Panc1 (cell line): ENCODE measurements at regions not wholly inside any gene's neighbourhood (a gene's known extent, or its start where the extent isn't known, plus 50 kb on each side); places are given as distances from the start of the nearest gene placed in this dataset.

Experiments used
- ATAC-seq: fragments of 200-7000 bp; cut with Tn5 transposase; 2 replicates; pipeline ENCODE4 v1.9.1; 2020; ENCODE audit warnings: mild to moderate bottlenecking, moderate library complexity
- BruUV-seq: library from RNA; stranded (reverse); fragments of 400-500 nt; replicated peaks from 2 replicates; lab custom pipeline; 2021; lab: Mats Ljungman, UMichigan
- CTCF ChIA-PET: fragments of 300-600 bp; sonication (Branson Sonifier 250); formaldehyde crosslinking; loops from one replicate; lab custom pipeline; 2022; ENCODE audit warnings: antibody characterized with exemption; lab: Charles Lee
- POLR2A ChIA-PET: fragments of 300-600 bp; sonication (Branson Sonifier 250); formaldehyde crosslinking; loops from one replicate; lab custom pipeline; 2022; ENCODE audit warnings: antibody characterized with exemption; lab: Charles Lee
- DNase-seq: peaks from one replicate; pipeline ENCODE4 v3.0.0-alpha.2; 2010; ENCODE audit warnings: low read depth, low spot score
- H3K27ac ChIP-seq: 2 replicates; pipeline ENCODE4 v1.5.1; 2011; ENCODE audit warnings: mild to moderate bottlenecking, low read length, inconsistent platforms
- H3K27me3 ChIP-seq: fragments of 200-500 bp; sonication (Bioruptor generic); 2 replicates; pipeline ENCODE4 v1.6.0; 2014; ENCODE audit warnings: low read length, inconsistent platforms; ENCODE audit not compliant: control insufficient read depth, insufficient read depth
- H3K36me3 ChIP-seq: fragments of 200-500 bp; sonication (Bioruptor generic); 2 replicates; pipeline ENCODE4 v1.5.1; 2014; ENCODE audit warnings: inconsistent platforms, mild to moderate bottlenecking, low read length, moderate library complexity; ENCODE audit not compliant: control insufficient read depth, insufficient read depth
- H3K4me1 ChIP-seq: 2 replicates; pipeline ENCODE4 v1.5.1; 2011; ENCODE audit warnings: inconsistent platforms, mild to moderate bottlenecking, low read length, moderate library complexity; ENCODE audit not compliant: control insufficient read depth, insufficient read depth
- H3K4me3 ChIP-seq, 2 experiments: 2 replicates each; pipeline ENCODE4 v1.5.1; 2011 to 2012; ENCODE audit warnings: low read depth in 2 of 2, low read length in 2 of 2, mild to moderate bottlenecking in 2 of 2, inconsistent platforms in 1 of 2, moderate library complexity in 1 of 2
- H3K9me3 ChIP-seq: fragments of 200-500 bp; sonication (Bioruptor generic); 2 replicates; pipeline ENCODE4 v1.5.1; 2014; ENCODE audit warnings: low read depth, mild to moderate bottlenecking, inconsistent platforms, low read length, moderate library complexity; ENCODE audit not compliant: control insufficient read depth, insufficient read depth
- POLR2AphosphoS5 ChIP-seq: IDR thresholded peaks from 2 replicates; pipeline ENCODE4 v1.6.1; 2012; ENCODE audit warnings: mild to moderate bottlenecking, low read depth, low read length, moderate library complexity
- SIN3A ChIP-seq: IDR thresholded peaks from 2 replicates; pipeline ENCODE4 v1.6.1; 2012; ENCODE audit warnings: low read depth, mild to moderate bottlenecking, low read length, moderate library complexity, borderline replicate concordance; ENCODE audit not compliant: insufficient read depth
- TCF7L2 ChIP-seq: IDR thresholded peaks from 2 replicates; pipeline ENCODE4 v1.6.1; 2011; ENCODE audit warnings: mild to moderate bottlenecking, low read depth, low read length, inconsistent platforms
- in situ Hi-C: cut with HindIII; loops from 2 replicates; pipeline ENCODE4 v1.10.0; 2016; ENCODE audit warnings: low sequenced_read_pairs, low pct_unique_long_range_greater_than_20kb
- intact Hi-C: fragments of 100-400 bp; cut with micrococcal nuclease; formaldehyde crosslinking; loops from one replicate; pipeline ENCODE4 v1.10.0; 2022; ENCODE audit not compliant: unreplicated experiment
- TF ChIP-seq, protein P1 (sequence below), 2 experiments: IDR thresholded peaks; 2 replicates each; pipeline ENCODE4 v1.6.1; 2011 to 2012; ENCODE audit warnings: low read depth in 2 of 2, control low read depth in 1 of 2, low read length in 1 of 2, mild to moderate bottlenecking in 1 of 2, moderate library complexity in 1 of 2; ENCODE audit not compliant: insufficient read depth in 1 of 2
- TF ChIP-seq, protein P2 (sequence below): fragments of 450-650 bp; IDR thresholded peaks from 2 replicates; pipeline ENCODE4 v1.5.1; 2017; ENCODE audit warnings: mild to moderate bottlenecking

DNA sequence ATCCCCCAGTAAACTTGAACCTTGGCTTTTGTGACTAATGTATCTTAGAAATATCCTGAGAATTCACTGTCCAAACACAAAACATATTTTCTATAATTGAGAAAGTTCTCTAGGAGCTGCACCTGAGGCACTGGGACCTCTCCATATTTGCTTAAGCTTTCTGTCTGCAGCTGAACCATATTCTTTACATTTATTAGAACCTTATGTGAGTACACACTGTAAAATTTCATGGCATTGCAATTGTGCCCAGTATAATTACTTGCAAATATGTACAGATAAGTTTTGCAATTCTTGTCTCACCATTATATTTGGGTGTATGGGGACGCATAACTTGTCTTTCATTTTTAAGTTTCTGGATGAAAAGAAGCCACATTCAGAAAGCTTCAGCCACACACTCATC is 280.7 kb upstream of the KLHL1 start:
- Histone ChIP-seq H3K27ac (no peak overlapping the region), H3K36me3 (no peaks in the 10 kb centered on the region), H3K4me3 (no peak overlapping the region), H3K9me3 (no peaks in the 10 kb centered on the region), H3K4me1 (no peaks in the 10 kb centered on the region), H3K27me3 (no peaks in the 10 kb centered on the region)
- no peak for ATAC-seq
- ChIA-PET POLR2A (no interaction called here), CTCF (no interaction called here)
- intact Hi-C loops (no loop called here), in situ Hi-C loops (no loop called here)
- TF ChIP-seq, protein P1, sequence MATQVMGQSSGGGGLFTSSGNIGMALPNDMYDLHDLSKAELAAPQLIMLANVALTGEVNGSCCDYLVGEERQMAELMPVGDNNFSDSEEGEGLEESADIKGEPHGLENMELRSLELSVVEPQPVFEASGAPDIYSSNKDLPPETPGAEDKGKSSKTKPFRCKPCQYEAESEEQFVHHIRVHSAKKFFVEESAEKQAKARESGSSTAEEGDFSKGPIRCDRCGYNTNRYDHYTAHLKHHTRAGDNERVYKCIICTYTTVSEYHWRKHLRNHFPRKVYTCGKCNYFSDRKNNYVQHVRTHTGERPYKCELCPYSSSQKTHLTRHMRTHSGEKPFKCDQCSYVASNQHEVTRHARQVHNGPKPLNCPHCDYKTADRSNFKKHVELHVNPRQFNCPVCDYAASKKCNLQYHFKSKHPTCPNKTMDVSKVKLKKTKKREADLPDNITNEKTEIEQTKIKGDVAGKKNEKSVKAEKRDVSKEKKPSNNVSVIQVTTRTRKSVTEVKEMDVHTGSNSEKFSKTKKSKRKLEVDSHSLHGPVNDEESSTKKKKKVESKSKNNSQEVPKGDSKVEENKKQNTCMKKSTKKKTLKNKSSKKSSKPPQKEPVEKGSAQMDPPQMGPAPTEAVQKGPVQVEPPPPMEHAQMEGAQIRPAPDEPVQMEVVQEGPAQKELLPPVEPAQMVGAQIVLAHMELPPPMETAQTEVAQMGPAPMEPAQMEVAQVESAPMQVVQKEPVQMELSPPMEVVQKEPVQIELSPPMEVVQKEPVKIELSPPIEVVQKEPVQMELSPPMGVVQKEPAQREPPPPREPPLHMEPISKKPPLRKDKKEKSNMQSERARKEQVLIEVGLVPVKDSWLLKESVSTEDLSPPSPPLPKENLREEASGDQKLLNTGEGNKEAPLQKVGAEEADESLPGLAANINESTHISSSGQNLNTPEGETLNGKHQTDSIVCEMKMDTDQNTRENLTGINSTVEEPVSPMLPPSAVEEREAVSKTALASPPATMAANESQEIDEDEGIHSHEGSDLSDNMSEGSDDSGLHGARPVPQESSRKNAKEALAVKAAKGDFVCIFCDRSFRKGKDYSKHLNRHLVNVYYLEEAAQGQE (IDR thresholded peaks at IDR 0.05; ENCODE audit: insufficient read depth in 1 of 2, low read depth in 2 of 2, low read length in 1 of 2) = no peak
- TF ChIP-seq TCF7L2 = no peak
- no TSS peak for BruUV-seq
- no peak for DNase-seq

DNA sequence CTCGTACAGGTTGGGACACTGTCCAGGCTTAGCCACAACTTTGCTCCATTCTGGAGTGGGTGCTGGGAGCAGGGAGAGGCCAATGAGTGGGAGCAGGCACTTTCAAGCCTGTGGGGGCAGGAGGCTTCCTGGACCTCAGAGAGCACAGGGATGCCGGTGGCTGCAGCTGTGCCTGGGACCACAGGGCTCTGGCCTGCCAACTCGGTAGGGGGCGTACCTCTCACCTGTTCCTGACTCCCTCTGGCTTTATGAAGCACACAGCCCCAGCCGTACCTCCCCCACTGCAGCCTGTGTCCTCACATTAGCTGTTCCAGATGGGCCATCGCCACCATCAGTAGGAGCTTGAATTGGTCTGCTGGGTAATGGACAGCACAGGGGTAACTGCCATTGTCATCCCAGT is 278.7 kb upstream of the KLHL1 start:
- Histone ChIP-seq H3K27ac (no peak overlapping the region), H3K4me3 (no peak overlapping the region), H3K9me3 (no peaks in the 10 kb centered on the region), H3K27me3 (no peaks in the 10 kb centered on the region), H3K4me1 (no peaks in the 10 kb centered on the region), H3K36me3 (no peaks in the 10 kb centered on the region)
- TF ChIP-seq TCF7L2 = no peak
- TF ChIP-seq, protein P2, sequence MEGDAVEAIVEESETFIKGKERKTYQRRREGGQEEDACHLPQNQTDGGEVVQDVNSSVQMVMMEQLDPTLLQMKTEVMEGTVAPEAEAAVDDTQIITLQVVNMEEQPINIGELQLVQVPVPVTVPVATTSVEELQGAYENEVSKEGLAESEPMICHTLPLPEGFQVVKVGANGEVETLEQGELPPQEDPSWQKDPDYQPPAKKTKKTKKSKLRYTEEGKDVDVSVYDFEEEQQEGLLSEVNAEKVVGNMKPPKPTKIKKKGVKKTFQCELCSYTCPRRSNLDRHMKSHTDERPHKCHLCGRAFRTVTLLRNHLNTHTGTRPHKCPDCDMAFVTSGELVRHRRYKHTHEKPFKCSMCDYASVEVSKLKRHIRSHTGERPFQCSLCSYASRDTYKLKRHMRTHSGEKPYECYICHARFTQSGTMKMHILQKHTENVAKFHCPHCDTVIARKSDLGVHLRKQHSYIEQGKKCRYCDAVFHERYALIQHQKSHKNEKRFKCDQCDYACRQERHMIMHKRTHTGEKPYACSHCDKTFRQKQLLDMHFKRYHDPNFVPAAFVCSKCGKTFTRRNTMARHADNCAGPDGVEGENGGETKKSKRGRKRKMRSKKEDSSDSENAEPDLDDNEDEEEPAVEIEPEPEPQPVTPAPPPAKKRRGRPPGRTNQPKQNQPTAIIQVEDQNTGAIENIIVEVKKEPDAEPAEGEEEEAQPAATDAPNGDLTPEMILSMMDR = no peak
- ATAC-seq (no peak), DNase-seq (no peak)
- ChIA-PET CTCF (no interaction called here), POLR2A (no interaction called here)
- BruUV-seq = no TSS peak
- intact Hi-C loops (no loop called here), in situ Hi-C loops (no loop called here)

DNA sequence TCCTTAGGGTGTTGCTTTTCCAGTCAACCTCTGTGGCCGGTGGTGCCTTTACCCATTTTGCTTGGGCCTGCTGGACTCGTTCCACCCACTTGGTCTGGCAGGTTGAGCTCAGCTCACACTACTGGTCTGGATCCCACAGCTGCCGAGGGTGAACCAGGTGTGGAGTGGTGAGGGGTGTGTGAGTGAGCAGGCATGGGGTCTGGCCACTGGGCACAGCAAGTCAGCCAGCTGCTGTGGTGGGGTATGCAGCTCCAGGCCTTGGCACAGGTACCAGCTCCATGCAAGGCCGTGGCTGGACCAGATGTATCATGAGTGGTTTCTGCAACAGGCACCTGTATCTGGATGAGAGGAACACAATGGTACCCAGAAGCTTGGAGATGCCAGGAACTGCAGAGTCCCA is 277.6 kb upstream of the KLHL1 start:
- Histone ChIP-seq H3K4me3 (no peak overlapping the region), H3K9me3 (no peaks in the 10 kb centered on the region), H3K27me3 (no peaks in the 10 kb centered on the region), H3K36me3 (no peaks in the 10 kb centered on the region), H3K4me1 (no peaks in the 10 kb centered on the region), H3K27ac (no peak overlapping the region)
- no peak for TF ChIP-seq SIN3A
- no peak for TF ChIP-seq TCF7L2
- TF ChIP-seq, protein P1 (IDR thresholded peaks at IDR 0.05; ENCODE audit: insufficient read depth in 1 of 2, low read depth in 2 of 2, low read length in 1 of 2) = no peak
- TF ChIP-seq, protein P2 = no peak
- no peak for TF ChIP-seq POLR2AphosphoS5
- DNase-seq (no peak), ATAC-seq (no peak)
- intact Hi-C loops (no loop called here), in situ Hi-C loops (no loop called here)
- no TSS peak for BruUV-seq
- POLR2A ChIA-PET = no interaction called here
- CTCF ChIA-PET = no interaction called here
